PC-9 (cell line): ENCODE measurements at regions not wholly inside any gene's neighbourhood (a gene's known extent, or its start where the extent isn't known, plus 50 kb on each side); places are given as distances from the start of the nearest gene placed in this dataset.

Experiments
- BruUV-seq: library from RNA; stranded (reverse); fragments of 400-500 nt; replicated peaks from 2 replicates; lab custom pipeline; 2021; lab: Mats Ljungman, UMichigan
- CTCF ChIA-PET: fragments of 300-600 bp; sonication (Branson Sonifier 250); formaldehyde crosslinking; loops from one replicate; lab custom pipeline; 2022; ENCODE audit warnings: antibody characterized with exemption; lab: Charles Lee
- POLR2A ChIA-PET: fragments of 300-600 bp; sonication (Branson Sonifier 250); formaldehyde crosslinking; loops from one replicate; lab custom pipeline; 2022; ENCODE audit warnings: antibody characterized with exemption; ENCODE audit not compliant: unreplicated experiment; lab: Charles Lee
- DNase-seq, 2 experiments: peaks; one replicate each; pipeline versions ENCODE4 v3.0.0 to v3.0.0-alpha.2; 2015 to 2022; ENCODE audit warnings: mixed read lengths in 1 of 2
- H2AFZ ChIP-seq: fragments of 200-600 bp; sonication (generic); 2 replicates; pipeline ENCODE4 v1.8.1; 2017; ENCODE audit warnings: antibody characterized with exemption
- H3F3A ChIP-seq: fragments of 200-600 bp; sonication (generic); 2 replicates; pipeline ENCODE4 v1.8.1; 2017; ENCODE audit warnings: antibody characterized with exemption, mild to moderate bottlenecking, low read depth; ENCODE audit not compliant: insufficient read depth
- H3K27ac ChIP-seq: fragments of 200-600 bp; sonication (generic); 2 replicates; pipeline ENCODE4 v1.6.1; 2016; ENCODE audit warnings: mixed run types
- H3K27me3 ChIP-seq: fragments of 200-600 bp; sonication (generic); 2 replicates; pipeline ENCODE4 v1.6.1; 2016; ENCODE audit warnings: low read depth, mixed run types; ENCODE audit not compliant: insufficient read depth
- H3K36me3 ChIP-seq: fragments of 200-600 bp; sonication (generic); 2 replicates; pipeline ENCODE4 v1.6.1; 2016; ENCODE audit warnings: low read depth, mixed run types
- H3K4me1 ChIP-seq: fragments of 200-600 bp; sonication (generic); replicated peaks from 2 replicates; pipeline ENCODE4 v1.6.1; 2016; ENCODE audit warnings: mixed run types; ENCODE audit not compliant: insufficient read depth
- H3K4me2 ChIP-seq: fragments of 200-600 bp; sonication (generic); 2 replicates; pipeline ENCODE4 v1.6.1; 2017; ENCODE audit warnings: mixed run types
- H3K4me3 ChIP-seq: fragments of 200-600 bp; sonication (generic); 2 replicates; pipeline ENCODE4 v1.6.1; 2016; ENCODE audit warnings: mixed run types
- H3K79me2 ChIP-seq: fragments of 200-600 bp; sonication (generic); 2 replicates; pipeline ENCODE4 v1.6.1; 2017; ENCODE audit warnings: low read depth, mixed run types
- H3K9me2 ChIP-seq: fragments of 200-600 bp; sonication (generic); 2 replicates; pipeline ENCODE4 v1.8.1; 2017; ENCODE audit warnings: mild to moderate bottlenecking; ENCODE audit not compliant: insufficient read depth
- H3K9me3 ChIP-seq: fragments of 200-600 bp; sonication (generic); 2 replicates; pipeline ENCODE4 v1.8.1; 2016; ENCODE audit warnings: low read depth; ENCODE audit not compliant: insufficient read depth
- H4K20me1 ChIP-seq: fragments of 200-600 bp; sonication (generic); 2 replicates; pipeline ENCODE4 v1.8.1; 2017; ENCODE audit not compliant: insufficient read depth
- CTCF ChIP-seq: fragments of 200-600 bp; sonication (generic); conservative IDR thresholded peaks from 2 replicates; pipeline ENCODE4 v1.6.1; 2017; ENCODE audit warnings: mixed run types, antibody characterized with exemption, mild to moderate bottlenecking, moderate library complexity
- EZH2 ChIP-seq: fragments of 200-600 bp; sonication (generic); IDR thresholded peaks from 2 replicates; pipeline ENCODE4 v1.8.0; 2017; ENCODE audit warnings: antibody characterized with exemption, low read depth
- intact Hi-C: fragments of 100-400 bp; cut with micrococcal nuclease; formaldehyde crosslinking; loops from one replicate; pipeline ENCODE4 v1.10.0; 2022; ENCODE audit not compliant: unreplicated experiment

DNA sequence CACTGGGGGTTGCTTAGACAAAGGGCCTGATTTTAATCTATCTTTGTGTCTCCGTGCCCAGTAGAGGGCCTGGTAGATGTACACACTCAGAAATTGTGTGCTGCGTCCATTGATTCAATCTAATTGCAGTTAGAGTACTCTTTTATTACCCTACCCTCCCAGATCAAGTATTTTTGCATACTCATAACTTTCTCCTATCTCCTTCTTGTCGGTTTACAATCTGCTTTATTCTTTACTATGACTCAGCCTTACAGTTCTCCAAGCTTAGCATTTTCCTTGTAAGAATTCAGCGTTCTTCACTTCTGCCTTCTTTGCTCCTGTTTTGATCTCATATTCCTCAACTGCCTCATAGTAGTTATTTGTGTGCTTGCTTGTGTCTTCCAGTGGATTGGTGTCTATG lies 124.5 kb upstream of the ARRDC4 start:
- Histone ChIP-seq H3K9me3 (no peaks in the 10 kb centered on the region), H2AFZ (no peak overlapping the region), H3F3A (no peaks in the 10 kb centered on the region), H4K20me1 (no peaks in the 10 kb centered on the region), H3K4me1 (no peaks in the 10 kb centered on the region), H3K79me2 (no peaks in the 10 kb centered on the region), H3K27ac (no peak overlapping the region), H3K4me3 (no peak overlapping the region), H3K9me2 (no peaks in the 10 kb centered on the region), H3K4me2 (no peak overlapping the region), H3K36me3 (no peaks in the 10 kb centered on the region), H3K27me3 (no peaks in the 10 kb centered on the region)
- DNase-seq: no peak
- BruUV-seq: no TSS peak
- TF ChIP-seq EZH2: no peak
- CTCF ChIA-PET: no interaction called here
- POLR2A ChIA-PET: no interaction called here
- intact Hi-C loops: no loop called here

DNA sequence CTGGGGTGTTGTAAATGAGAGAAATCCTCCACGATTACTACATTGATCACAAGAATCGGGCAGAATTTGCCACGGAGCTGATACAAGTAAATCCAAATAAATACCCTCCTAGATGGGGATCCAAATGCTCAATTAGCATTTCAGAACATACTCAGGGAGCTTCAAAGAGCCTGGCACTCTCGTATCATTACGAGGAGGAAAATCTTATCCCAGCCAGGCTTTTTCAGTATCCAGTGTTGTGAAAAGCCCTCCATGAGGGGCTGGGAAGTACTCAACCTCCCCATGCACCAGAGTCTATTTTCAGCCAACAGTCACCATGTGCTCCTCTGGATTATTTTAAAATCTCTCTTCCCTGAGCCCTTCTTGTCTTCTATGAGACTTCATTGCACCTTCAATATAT lies 122.6 kb upstream of the ARRDC4 start:
- Histone ChIP-seq H3K36me3 (no peaks in the 10 kb centered on the region), H3K79me2 (no peaks in the 10 kb centered on the region), H3K4me1 (no peaks in the 10 kb centered on the region), H3K9me2 (no peaks in the 10 kb centered on the region), H3K9me3 (no peaks in the 10 kb centered on the region), H2AFZ (no peak overlapping the region), H3K27me3 (no peaks in the 10 kb centered on the region), H3K4me2 (no peak overlapping the region), H3K4me3 (no peak overlapping the region), H3F3A (no peaks in the 10 kb centered on the region), H4K20me1 (no peaks in the 10 kb centered on the region), H3K27ac (no peak overlapping the region)
- ChIA-PET CTCF (no interaction called here), POLR2A (no interaction called here)
- no TSS peak for BruUV-seq
- TF ChIP-seq EZH2: no peak
- no peak for TF ChIP-seq CTCF
- no peak for DNase-seq
- intact Hi-C loops: no loop called here

DNA sequence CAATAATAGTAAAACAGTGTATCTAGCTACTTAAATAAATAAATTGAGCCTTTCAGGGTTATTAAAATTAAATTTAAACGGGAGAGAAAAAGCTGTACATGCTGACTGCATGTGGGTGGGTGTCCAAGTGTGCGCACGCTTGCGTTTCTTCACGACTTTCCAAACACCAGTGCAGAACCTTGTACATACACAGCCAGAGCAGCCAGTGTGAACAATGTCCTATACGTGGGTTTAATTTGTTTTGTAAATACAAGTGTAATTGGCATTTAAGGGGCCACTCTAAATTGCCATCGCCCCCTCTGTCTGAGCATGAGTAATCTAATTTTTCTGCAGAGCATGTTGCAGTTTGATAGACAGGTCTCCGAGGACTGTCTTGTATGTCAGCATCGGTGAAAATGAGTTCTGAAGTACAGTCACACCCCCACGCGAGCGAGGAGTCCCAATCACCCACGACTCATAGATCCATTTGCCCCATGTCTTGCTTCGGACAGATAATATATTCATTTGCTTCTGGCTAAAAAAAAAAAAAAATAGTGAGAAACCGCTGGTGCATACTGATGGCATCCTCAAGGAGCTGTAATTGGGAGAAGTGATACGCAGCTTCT lies 121.8 kb upstream of the ARRDC4 start:
- ChIA-PET POLR2A (no interaction called here), CTCF (no interaction called here)
- Histone ChIP-seq H4K20me1 (no peaks in the 10 kb centered on the region), H3F3A (no peaks in the 10 kb centered on the region), H3K4me1 (no peaks in the 10 kb centered on the region), H3K36me3 (no peaks in the 10 kb centered on the region), H3K4me2 (no peak overlapping the region), H3K4me3 (no peak overlapping the region), H3K9me3 (no peaks in the 10 kb centered on the region), H3K9me2 (no peaks in the 10 kb centered on the region), H2AFZ (no peak overlapping the region), H3K27me3 (no peaks in the 10 kb centered on the region), H3K27ac (no peak overlapping the region), H3K79me2 (no peaks in the 10 kb centered on the region)
- TF ChIP-seq CTCF (no peak), EZH2 (no peak)
- no TSS peak for BruUV-seq
- no peak for DNase-seq
- intact Hi-C loops: no loop called here

DNA sequence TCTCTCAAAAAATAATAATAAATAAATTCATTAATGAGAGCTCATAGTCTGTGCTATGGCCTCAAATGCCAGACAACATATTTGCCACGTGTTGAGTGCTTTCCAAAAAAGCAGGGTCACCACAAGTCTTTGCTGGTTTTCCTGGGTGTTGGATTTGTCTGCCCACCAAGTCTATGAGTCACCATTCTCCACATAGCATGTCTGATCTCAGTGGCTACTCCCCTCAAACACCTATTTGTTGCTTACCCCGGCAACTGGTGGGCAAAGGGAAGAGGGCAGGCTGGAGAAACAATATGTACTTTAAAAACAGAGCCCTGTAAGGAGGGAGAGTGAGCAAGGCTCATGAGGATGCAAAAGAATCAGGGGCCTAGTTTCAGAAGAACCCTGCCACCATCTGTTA lies 120.0 kb upstream of the ARRDC4 start:
- H3K4me1 ChIP-seq: no peaks in the 10 kb centered on the region
- H4K20me1 ChIP-seq: no peaks in the 10 kb centered on the region
- TF ChIP-seq EZH2 (no peak), CTCF (no peak)
- no peak overlapping the region for H3K27ac ChIP-seq
- intact Hi-C loops: no loop called here
- H3F3A ChIP-seq: no peaks in the 10 kb centered on the region
- no peak for DNase-seq
- H3K4me3 ChIP-seq: no peak overlapping the region
- no TSS peak for BruUV-seq
- no peak overlapping the region for H3K4me2 ChIP-seq
- no peaks in the 10 kb centered on the region for H3K36me3 ChIP-seq
- no peaks in the 10 kb centered on the region for H3K27me3 ChIP-seq
- ChIA-PET CTCF (no interaction called here), POLR2A (no interaction called here)
- H3K79me2 ChIP-seq: no peaks in the 10 kb centered on the region
- H2AFZ ChIP-seq: no peak overlapping the region
- no peaks in the 10 kb centered on the region for H3K9me3 ChIP-seq
- H3K9me2 ChIP-seq: no peaks in the 10 kb centered on the region
